ENCODE measurements at regions not wholly inside any gene's neighbourhood (a gene's known extent, or its start where the extent isn't known, plus 50 kb on each side); places are given as distances from the start of the nearest gene placed in this dataset.
A peak's percentile ranks its signal among the peaks of the same experiment; 100 is the strongest.

GRCh38 chr3:64837126-64837738 lies 149.4 kb upstream of the ADAMTS9 start:
- no peaks in the 10 kb centered on the region for H3K36me3 ChIP-seq (ENCODE audit: insufficient read depth, low read length)
- H3K9me3 ChIP-seq (ENCODE audit: insufficient read depth, low read depth, low read length): no peaks in the 10 kb centered on the region
- no peak overlapping the region for H3K4me3 Mint-ChIP-seq (ENCODE audit: unreplicated experiment)
- FAIRE-seq (no peak), DNase-seq (ENCODE audit: low read depth) (no peak)
- H3K27me3 ChIP-seq (ENCODE audit: insufficient read depth, low read length): no peaks in the 10 kb centered on the region
- no peak overlapping the region for H3K9ac ChIP-seq (ENCODE audit: low read length)
- no peaks in the 10 kb centered on the region for H3K4me1 ChIP-seq (ENCODE audit: insufficient read depth, low read length)
- H3K4me1 Mint-ChIP-seq (ENCODE audit: low read depth, unreplicated experiment): no peaks in the 10 kb centered on the region
- H3K27ac ChIP-seq (ENCODE audit: low read depth, low read length): no peak overlapping the region
- no peaks in the 10 kb centered on the region for H3K36me3 Mint-ChIP-seq (ENCODE audit: low read depth, unreplicated experiment)
- no peaks in the 10 kb centered on the region for H4K20me1 ChIP-seq (ENCODE audit: insufficient read depth, low read length)
- H3K27ac Mint-ChIP-seq (ENCODE audit: unreplicated experiment): no peak overlapping the region
- H3K27me3 Mint-ChIP-seq (ENCODE audit: low read depth, unreplicated experiment): peaks cover 6% of the 10 kb centered on the region
- H3K4me2 ChIP-seq (ENCODE audit: low read length): no peak overlapping the region
- H3K9me3 Mint-ChIP-seq (ENCODE audit: unreplicated experiment): no peaks in the 10 kb centered on the region
- no peak for TF ChIP-seq EZH2 (IDR thresholded peaks at IDR 0.05; ENCODE audit: insufficient read depth, low read length)
- no peak for TF ChIP-seq CTCF (IDR thresholded peaks at IDR 0.05; ENCODE audit: insufficient read depth, low read depth, low read length)
- no peaks in the 10 kb centered on the region for H3K79me2 ChIP-seq (ENCODE audit: insufficient read depth, low read length)
- no peak overlapping the region for H2AFZ ChIP-seq (ENCODE audit: low read depth, low read length)
- H3K4me3 ChIP-seq (ENCODE audit: insufficient read depth, low read depth, low read length): no peak overlapping the region

GRCh38 chr3:64836097-64836496 lies 148.3 kb upstream of the ADAMTS9 start:
- Mint-ChIP-seq H3K27me3 (ENCODE audit: low read depth, unreplicated experiment) (peaks cover 6% of the 10 kb centered on the region), H3K36me3 (ENCODE audit: low read depth, unreplicated experiment) (no peaks in the 10 kb centered on the region)

More at GRCh38 chr3:64836097-64836496, 148.3 kb upstream of the ADAMTS9 start:
- Histone ChIP-seq H2AFZ (ENCODE audit: low read depth, low read length) (no peak overlapping the region), H3K27ac (ENCODE audit: low read depth, low read length) (no peak overlapping the region), H4K20me1 (ENCODE audit: insufficient read depth, low read length) (no peaks in the 10 kb centered on the region), H3K36me3 (ENCODE audit: insufficient read depth, low read length) (no peaks in the 10 kb centered on the region), H3K4me1 (ENCODE audit: insufficient read depth, low read length) (no peaks in the 10 kb centered on the region), H3K79me2 (ENCODE audit: insufficient read depth, low read length) (no peaks in the 10 kb centered on the region), H3K4me2 (ENCODE audit: low read length) (no peak overlapping the region), H3K27me3 (ENCODE audit: insufficient read depth, low read length) (no peaks in the 10 kb centered on the region), H3K4me3 (ENCODE audit: insufficient read depth, low read depth, low read length) (no peak overlapping the region), H3K9me3 (ENCODE audit: insufficient read depth, low read depth, low read length) (no peaks in the 10 kb centered on the region), H3K9ac (ENCODE audit: low read length) (no peak overlapping the region)
- no peak overlapping the region for H3K4me3 Mint-ChIP-seq (ENCODE audit: unreplicated experiment)
- DNase-seq (ENCODE audit: low read depth): no peak
- no peaks in the 10 kb centered on the region for H3K4me1 Mint-ChIP-seq (ENCODE audit: low read depth, unreplicated experiment)
- peak overlapping the region; percentile 48 for H3K27ac Mint-ChIP-seq (ENCODE audit: unreplicated experiment)
- no peaks in the 10 kb centered on the region for H3K9me3 Mint-ChIP-seq (ENCODE audit: unreplicated experiment)
- FAIRE-seq: no peak
- TF ChIP-seq EZH2 (IDR thresholded peaks at IDR 0.05; ENCODE audit: insufficient read depth, low read length) (no peak), CTCF (IDR thresholded peaks at IDR 0.05; ENCODE audit: insufficient read depth, low read depth, low read length) (no peak)
